Smooth muscle cell of the brain vasculature (primary cell): ENCODE measurements at regions not wholly inside any gene's neighbourhood (a gene's known extent, or its start where the extent isn't known, plus 50 kb on each side); places are given as distances from the start of the nearest gene placed in this dataset.
"Not testable (repeated sequence)": the region's sequence is repeated elsewhere in the genome, so short reads cannot be mapped to it uniquely, and the experiment has no call there.

Source experiments
- DNase-seq: peaks from one replicate; pipeline ENCODE4 v3.0.0-alpha.2; 2012; ENCODE audit warnings: low read depth, low spot score

DNA sequence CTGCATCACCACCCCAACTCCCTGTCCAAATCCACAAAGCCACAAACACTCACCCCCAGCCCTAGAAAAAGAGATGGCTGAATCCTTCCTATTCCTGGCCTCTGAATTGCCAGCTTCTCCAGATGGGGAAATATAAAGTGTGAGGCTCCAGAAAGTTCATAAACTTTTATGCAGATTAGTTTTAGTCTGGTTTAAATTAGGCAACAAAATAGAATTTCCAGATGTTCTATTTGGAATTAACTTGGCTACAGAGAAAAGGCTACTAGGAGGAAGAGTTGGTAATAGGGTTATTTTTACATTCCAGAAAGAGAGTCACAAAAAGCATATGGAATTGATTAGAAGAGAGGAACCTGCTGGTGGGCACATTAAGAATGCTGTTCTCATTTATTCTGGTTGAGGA lies 56.0 kb downstream of the EN1 start:
- DNase-seq = no peak

DNA sequence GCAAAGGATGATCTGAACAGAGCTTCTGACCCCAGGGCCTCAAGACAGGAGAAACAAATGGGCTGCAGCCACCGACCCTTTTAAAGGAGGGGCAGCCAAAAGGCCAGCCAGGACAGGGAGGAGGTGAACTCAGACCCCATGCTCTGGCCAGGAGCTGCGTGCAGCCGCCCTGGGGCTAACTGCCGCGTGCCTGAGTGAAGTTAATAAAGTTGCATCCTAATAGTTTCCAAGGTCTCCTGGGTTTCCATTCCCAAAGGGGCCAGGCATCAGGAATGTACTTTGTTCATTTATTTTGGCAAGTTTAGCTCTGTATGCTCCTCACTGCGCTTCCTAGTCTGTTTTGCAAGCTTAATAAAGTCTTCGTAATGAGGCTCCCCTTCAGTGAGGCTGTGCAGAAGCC lies 60.7 kb downstream of the EN1 start:
- no peak for DNase-seq

- no peak for DNase-seq
These were observed 62.6 kb downstream of the EN1 start for GRCh38 chr2:118784860-118785259.

DNA sequence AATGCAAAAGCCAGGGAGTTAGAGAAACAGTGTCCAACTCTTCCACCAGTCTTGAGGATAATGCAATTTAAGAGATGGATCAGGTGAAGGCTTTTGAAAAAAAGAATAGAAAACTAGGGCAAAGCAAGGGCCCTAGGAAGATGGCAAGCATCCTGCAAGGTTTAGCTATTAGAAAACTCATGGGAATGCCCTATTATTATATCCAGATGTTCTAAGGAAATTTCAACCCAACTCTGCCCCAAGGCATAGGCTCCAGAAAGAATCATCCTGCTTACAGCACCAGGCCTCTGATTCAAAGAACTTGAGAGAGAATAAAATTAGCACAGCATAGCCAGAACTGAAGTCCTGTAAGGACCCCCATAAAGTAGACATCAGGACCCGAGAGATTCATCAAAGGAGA lies 68.1 kb downstream of the EN1 start:
- no peak for DNase-seq

- DNase-seq = no peak
These were observed 72.9 kb downstream of the EN1 start for GRCh38 chr2:118774458-118775133.

DNA sequence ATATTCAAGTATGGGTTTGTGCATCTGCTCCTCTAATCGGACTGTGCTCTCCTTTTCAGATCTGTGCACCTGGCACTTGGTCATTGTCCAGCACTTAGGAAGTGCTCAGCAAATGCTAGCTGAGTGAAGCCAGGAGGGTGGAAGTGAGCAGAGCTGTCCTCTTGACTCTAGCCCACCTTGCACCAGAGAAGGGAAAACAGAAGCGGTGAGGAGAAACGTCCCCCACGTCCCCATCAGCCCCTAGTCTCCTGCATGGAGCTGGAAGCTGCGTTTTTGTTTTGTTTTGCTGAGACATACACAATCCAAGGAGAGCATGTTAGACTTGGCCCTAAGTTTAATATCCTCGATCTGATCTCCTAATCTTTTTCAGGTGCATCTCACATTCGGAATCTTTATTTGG lies 73.6 kb downstream of the EN1 start:
- no peak for DNase-seq

- no peak for DNase-seq
These were observed 74.8 kb downstream of the EN1 start for GRCh38 chr2:118772487-118773200.

GRCh38 chr2:118769707-118770400 lies 77.6 kb downstream of the EN1 start:
- DNase-seq = no peak

GRCh38 chr2:118766871-118767270 lies 80.6 kb downstream of the EN1 start:
- no peak for DNase-seq

- no peak for DNase-seq
These were observed 82.6 kb downstream of the EN1 start for GRCh38 chr2:118764855-118765254.

GRCh38 chr2:118763797-118764196 lies 83.7 kb downstream of the EN1 start:
- no peak for DNase-seq

- DNase-seq = no peak
These were observed 85.2 kb downstream of the EN1 start for GRCh38 chr2:118762290-118762689.

- DNase-seq = no peak
These were observed 85.7 kb downstream of the EN1 start for GRCh38 chr2:118761771-118762170.

- no peak for DNase-seq
These were observed 91.5 kb downstream of the EN1 start for GRCh38 chr2:118755901-118756300.

GRCh38 chr2:118755384-118755783 lies 92.1 kb downstream of the EN1 start:
- no peak for DNase-seq

- no peak for DNase-seq
These were observed 94.6 kb downstream of the EN1 start for GRCh38 chr2:118752762-118753429.

DNA sequence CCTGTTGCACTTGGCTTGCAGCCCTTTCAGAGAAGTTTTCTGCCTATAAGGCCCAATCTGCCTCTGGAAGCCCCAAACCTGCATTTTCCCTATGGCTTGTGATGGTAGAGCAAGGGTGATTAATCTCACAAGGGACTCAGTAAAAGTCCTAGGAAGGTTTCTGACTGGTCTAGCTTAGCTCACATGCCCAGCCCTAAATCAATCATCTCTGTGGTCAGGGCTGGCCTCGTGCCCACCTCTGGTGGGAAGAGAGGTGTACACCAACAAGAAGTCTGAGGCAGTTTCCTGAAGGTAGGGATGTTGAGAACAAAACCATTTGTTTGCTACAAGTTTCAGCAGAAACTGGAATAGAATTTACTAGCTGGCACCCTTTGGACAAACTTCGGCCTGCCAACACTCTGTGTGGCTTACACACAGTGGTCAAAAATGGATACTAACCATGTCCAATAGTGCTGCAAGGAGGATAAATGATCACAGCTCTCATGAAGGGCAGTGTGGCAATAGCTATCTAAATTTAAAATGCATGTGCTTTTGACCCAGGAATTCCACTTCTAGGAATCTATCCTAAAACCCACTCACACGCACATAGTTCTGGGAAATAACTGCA lies 96.4 kb downstream of the EN1 start:
- no peak for DNase-seq

DNA sequence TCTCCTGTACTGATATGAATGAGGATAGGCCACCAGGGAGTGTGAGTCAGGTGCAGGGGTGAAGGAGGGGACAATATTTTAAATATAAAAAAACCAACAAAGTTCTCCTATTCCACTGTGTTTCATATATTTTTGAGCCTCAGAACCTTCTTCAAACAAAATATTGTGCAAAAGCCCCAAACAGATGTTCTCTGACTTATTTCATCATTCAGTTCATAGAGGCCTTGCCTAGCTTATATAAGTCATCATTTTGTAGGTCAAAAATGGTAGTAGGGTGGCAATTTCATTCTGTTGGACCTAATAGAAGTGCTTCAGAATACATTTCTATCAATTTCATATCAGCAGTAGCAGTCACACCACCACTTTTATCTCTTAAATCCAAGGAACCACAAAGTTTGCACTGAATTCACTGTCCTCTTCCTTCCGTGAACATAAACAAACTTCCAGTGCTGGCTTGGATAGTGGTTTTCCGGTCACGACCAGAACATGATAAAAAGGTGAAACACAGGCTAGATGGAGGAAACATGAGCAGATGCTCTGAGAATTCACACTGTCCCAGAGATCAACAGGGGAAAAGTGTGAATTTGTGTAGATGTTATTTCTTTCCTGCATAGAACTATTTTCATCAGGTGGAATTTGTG lies 99.1 kb downstream of the EN1 start:
- no peak for DNase-seq

DNA sequence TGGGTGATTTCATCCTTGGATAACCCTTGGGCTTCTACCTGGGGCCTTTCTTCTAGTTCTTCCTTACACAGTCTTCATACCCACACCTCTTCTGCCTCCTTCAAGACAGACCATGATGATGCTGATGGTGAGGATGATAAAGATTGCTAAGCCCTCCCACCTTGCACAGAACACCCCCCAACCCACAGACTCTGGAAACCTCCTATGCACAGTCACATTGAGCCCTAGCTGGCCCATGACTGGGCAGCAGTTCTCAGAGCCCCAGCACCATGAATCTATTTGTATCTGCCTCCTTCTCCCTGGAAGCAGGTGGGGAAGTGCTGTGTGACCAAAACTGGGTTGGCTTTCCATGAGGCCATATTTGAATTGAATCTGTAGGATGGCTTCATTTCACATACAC lies 99.8 kb downstream of the EN1 start:
- DNase-seq = no peak

DNA sequence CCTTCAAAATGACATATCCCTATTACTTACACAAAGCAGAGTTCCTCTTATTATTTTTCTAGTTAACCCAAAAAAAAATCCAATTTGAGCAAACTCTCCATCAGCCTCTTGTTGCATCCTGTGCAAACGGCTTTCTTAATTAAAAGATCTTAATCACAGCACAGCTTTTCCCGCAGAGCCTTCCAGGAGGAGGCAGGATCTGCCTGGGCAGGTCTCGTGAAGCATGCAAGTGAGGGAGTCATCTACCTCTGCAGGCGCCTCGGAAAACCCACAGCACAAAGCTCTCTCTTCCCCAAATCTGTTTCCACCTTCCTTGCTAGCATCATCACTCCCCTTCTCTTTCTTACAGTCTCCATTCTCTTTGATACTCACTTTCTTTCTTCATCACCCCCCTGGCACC lies 100.4 kb downstream of the EN1 start:
- DNase-seq = no peak

GRCh38 chr2:118744682-118745181 lies 102.7 kb downstream of the EN1 start:
- DNase-seq = not testable (repeated sequence)
